Stomach (tissue), 4 donors: ENCODE measurements at regions not wholly inside any gene's neighbourhood (a gene's known extent, or its start where the extent isn't known, plus 50 kb on each side); places are given as distances from the start of the nearest gene placed in this dataset.

Source experiments
- CTCF ChIP-seq, 7 experiments: fragments of 450-650 bp in 4 of 7; fragments of 200-600 bp in 3 of 7; sonication (generic) in 3 of 7; IDR thresholded peaks; one replicate each; pipeline ENCODE4 v1.5.1; 2016 to 2019; ENCODE audit warnings: antibody characterized with exemption in 7 of 7, control low read depth in 2 of 7, mild to moderate bottlenecking in 1 of 7
- EP300 ChIP-seq: sonication (generic); formaldehyde crosslinking; IDR thresholded peaks from one replicate; pipeline ENCODE4 v1.6.1; 2017; ENCODE audit warnings: antibody characterized with exemption
- POLR2A ChIP-seq, 4 donors: fragments of 450-650 bp; IDR thresholded peaks; one replicate each; pipeline ENCODE4 v1.6.1; 2016; ENCODE audit warnings: antibody characterized with exemption in 4 of 4, control low read depth in 2 of 4, mild to moderate bottlenecking in 1 of 4, moderate library complexity in 1 of 4

- TF ChIP-seq POLR2A (IDR thresholded peaks at IDR 0.05) (no peak), CTCF (IDR thresholded peaks at IDR 0.05) (no peak), EP300 (no peak)
Observed at GRCh38 chr1:47645151-47645550, 207.3 kb downstream of the FOXD2 start.
